ENCODE measurements at regions not wholly inside any gene's neighbourhood (a gene's known extent, or its start where the extent isn't known, plus 50 kb on each side); places are given as distances from the start of the nearest gene placed in this dataset.
"Not testable (repeated sequence)": the region's sequence is repeated elsewhere in the genome, so short reads cannot be mapped to it uniquely, and the experiment has no call there.

GRCh38 chr2:67583185-67583584 lies 186.1 kb downstream of the ETAA1 start:
- Histone ChIP-seq H3K4me3 (no peak overlapping the region), H3K36me3 (no peaks in the 10 kb centered on the region), H3K27me3 (no peaks in the 10 kb centered on the region), H3K4me1 (no peaks in the 10 kb centered on the region), H3K9me3 (peaks cover 0 to 63% (median 9%) of the 10 kb centered on the region in 4 donors), H3K27ac (no peak overlapping the region)
- 97 to 100% methylated on average over 2 of the region's 2 CpGs for WGBS, 2 donors
- DNase-seq (ENCODE audit: low spot score in 2 of 2), result no peak
- no peak for TF ChIP-seq POLR2A (IDR thresholded peaks at IDR 0.05)
- TF ChIP-seq, protein P1, sequence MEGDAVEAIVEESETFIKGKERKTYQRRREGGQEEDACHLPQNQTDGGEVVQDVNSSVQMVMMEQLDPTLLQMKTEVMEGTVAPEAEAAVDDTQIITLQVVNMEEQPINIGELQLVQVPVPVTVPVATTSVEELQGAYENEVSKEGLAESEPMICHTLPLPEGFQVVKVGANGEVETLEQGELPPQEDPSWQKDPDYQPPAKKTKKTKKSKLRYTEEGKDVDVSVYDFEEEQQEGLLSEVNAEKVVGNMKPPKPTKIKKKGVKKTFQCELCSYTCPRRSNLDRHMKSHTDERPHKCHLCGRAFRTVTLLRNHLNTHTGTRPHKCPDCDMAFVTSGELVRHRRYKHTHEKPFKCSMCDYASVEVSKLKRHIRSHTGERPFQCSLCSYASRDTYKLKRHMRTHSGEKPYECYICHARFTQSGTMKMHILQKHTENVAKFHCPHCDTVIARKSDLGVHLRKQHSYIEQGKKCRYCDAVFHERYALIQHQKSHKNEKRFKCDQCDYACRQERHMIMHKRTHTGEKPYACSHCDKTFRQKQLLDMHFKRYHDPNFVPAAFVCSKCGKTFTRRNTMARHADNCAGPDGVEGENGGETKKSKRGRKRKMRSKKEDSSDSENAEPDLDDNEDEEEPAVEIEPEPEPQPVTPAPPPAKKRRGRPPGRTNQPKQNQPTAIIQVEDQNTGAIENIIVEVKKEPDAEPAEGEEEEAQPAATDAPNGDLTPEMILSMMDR (IDR thresholded peaks at IDR 0.05), result no peak
- TF ChIP-seq EP300 (IDR thresholded peaks at IDR 0.05), result no peak

DNA sequence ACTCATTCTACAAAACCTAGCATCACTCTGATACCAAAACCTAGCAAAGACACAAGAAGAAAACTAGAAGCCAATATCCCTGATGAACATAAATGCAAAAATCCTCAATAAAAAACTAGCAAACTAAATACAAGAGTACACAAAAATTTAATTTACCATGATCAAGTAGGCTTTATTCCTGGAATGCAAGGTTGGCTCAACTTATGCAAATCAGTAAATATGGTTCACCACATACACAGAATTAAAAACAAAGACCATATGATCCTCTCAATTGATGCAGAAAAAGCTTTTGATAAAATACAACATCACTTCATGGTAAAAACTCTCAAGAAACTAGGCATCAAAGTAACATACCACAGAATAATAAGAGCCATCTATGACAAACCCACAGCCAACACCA lies 188.3 kb downstream of the ETAA1 start:
- Histone ChIP-seq H3K4me1 (no peaks in the 10 kb centered on the region), H3K27me3 (no peaks in the 10 kb centered on the region), H3K27ac (no peak overlapping the region), H3K4me3 (no peak overlapping the region), H3K36me3 (no peaks in the 10 kb centered on the region), H3K9me3 (peaks cover 0 to 81% (median 9%) of the 10 kb centered on the region in 4 donors)
- TF ChIP-seq, protein P1 (IDR thresholded peaks at IDR 0.05), result no peak
- no peak for TF ChIP-seq POLR2A (IDR thresholded peaks at IDR 0.05)
- TF ChIP-seq EP300 (IDR thresholded peaks at IDR 0.05), result no peak
- no peak for DNase-seq (ENCODE audit: low spot score in 2 of 2)

DNA sequence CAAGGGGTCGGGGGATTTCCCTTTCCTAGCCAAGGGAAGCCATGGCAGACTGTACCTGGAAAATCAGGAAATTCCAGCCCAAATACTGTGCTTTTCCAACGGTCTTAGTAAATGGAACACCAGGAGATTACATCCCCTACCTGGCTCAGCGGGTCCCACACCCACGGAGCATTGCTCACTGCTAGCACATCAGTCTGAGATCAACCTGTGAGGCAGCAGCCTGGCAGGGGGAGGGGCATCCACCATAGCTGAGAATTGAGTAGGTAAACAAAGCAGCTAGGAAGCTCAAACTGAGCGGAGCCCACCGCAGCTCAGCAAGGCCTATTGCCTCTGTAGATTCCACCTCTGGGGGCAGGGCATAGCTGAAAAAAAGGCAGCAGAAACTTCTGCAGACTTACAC lies 192.0 kb downstream of the ETAA1 start:
- H3K36me3 ChIP-seq; DNase-seq (ENCODE audit: low spot score in 2 of 2); H3K4me1 ChIP-seq; H3K27ac ChIP-seq; H3K4me3 ChIP-seq; H3K27me3 ChIP-seq: not testable (repeated sequence)
- H3K9me3 ChIP-seq, result peaks cover 0 to 74% (median 3%) of the 10 kb centered on the region in 4 donors
- 76 to 95% methylated on average over 6 of the region's 6 CpGs for WGBS, 2 donors

DNA sequence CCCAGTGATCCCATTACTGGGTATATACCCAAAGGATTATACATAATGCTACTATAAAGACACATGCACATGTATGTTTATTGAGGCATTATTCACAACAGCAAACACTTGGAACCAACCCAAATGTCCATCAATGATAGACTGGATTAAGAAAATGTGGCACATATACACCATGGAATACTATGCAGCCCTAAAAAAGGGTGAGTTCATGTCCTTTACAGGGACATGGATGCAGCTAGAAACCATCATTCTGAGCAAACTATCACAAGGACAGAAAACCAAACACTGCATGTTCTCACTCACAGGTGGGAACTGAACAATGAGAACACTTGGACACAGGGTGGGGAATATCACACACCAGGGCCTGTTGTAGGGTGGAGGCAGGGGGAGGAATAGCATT lies 197.4 kb downstream of the ETAA1 start:
- H3K4me3 ChIP-seq; DNase-seq (ENCODE audit: low spot score in 2 of 2); H3K36me3 ChIP-seq; H3K4me1 ChIP-seq; H3K27ac ChIP-seq; H3K27me3 ChIP-seq: not testable (repeated sequence)
- H3K9me3 ChIP-seq, result peaks cover 0 to 48% (median 5%) of the 10 kb centered on the region in 4 donors

- no peak for DNase-seq (ENCODE audit: low spot score in 2 of 2)
- TF ChIP-seq, protein P1 (IDR thresholded peaks at IDR 0.05), result no peak
- TF ChIP-seq EP300 (IDR thresholded peaks at IDR 0.05) (no peak), POLR2A (IDR thresholded peaks at IDR 0.05) (no peak)
- Histone ChIP-seq H3K27me3 (no peaks in the 10 kb centered on the region), H3K4me1 (no peaks in the 10 kb centered on the region), H3K9me3 (peaks cover 0 to 35% (median 5%) of the 10 kb centered on the region in 4 donors), H3K4me3 (no peak overlapping the region), H3K27ac (no peak overlapping the region), H3K36me3 (no peaks in the 10 kb centered on the region)
Measured at GRCh38 chr2:67596871-67597270, 199.7 kb downstream of the ETAA1 start.

DNA sequence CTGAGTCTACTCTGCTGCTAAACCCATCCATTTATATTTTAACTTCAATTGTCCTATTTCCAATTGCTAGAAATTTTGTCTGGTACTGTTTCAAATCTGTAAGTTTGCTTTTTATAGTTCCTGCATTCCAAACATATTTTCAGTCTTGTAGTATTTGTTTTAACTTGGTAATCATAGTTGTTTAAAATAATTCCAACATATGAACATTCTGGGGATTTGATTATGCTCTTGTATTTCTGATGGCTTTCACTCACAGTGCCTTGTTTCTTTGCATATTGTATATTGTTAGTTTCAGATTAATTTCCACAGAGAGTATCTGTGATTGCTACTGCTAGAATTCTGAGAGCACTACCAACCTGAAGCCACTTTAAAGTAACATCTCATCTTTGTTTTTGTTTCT lies 202.4 kb downstream of the ETAA1 start:
- no peak for DNase-seq (ENCODE audit: low spot score in 2 of 2)
- TF ChIP-seq, protein P1 (IDR thresholded peaks at IDR 0.05), result no peak
- TF ChIP-seq EP300 (IDR thresholded peaks at IDR 0.05), result no peak
- peaks cover 0 to 18% (median 5%) of the 10 kb centered on the region in 4 donors for H3K9me3 ChIP-seq
- no peaks in the 10 kb centered on the region for H3K4me1 ChIP-seq
- H3K4me3 ChIP-seq, result no peak overlapping the region
- no peak overlapping the region for H3K27ac ChIP-seq
- H3K27me3 ChIP-seq, result no peaks in the 10 kb centered on the region
- no peaks in the 10 kb centered on the region for H3K36me3 ChIP-seq

All from tibial nerve (tissue), 4 donors.